SU-DHL-6 (cell line): ENCODE measurements at regions not wholly inside any gene's neighbourhood (a gene's known extent, or its start where the extent isn't known, plus 50 kb on each side); places are given as distances from the start of the nearest gene placed in this dataset.

Experiments used
- CTCF ChIP-seq: fragments of 200-600 bp; sonication (generic); IDR thresholded peaks from one replicate; pipeline ENCODE4 v1.5.1; 2017; ENCODE audit warnings: antibody characterized with exemption, mild to moderate bottlenecking, low read length, moderate library complexity; ENCODE audit not compliant: insufficient read depth, poor library complexity, severe bottlenecking
- EZH2phosphoT487 ChIP-seq: fragments of 200-600 bp; sonication (generic), shearing (Covaris generic); conservative IDR thresholded peaks from 2 replicates; pipeline ENCODE4 v1.6.1; 2018; ENCODE audit warnings: mild to moderate bottlenecking, antibody characterized with exemption, low read length, moderate library complexity, mixed read lengths

DNA sequence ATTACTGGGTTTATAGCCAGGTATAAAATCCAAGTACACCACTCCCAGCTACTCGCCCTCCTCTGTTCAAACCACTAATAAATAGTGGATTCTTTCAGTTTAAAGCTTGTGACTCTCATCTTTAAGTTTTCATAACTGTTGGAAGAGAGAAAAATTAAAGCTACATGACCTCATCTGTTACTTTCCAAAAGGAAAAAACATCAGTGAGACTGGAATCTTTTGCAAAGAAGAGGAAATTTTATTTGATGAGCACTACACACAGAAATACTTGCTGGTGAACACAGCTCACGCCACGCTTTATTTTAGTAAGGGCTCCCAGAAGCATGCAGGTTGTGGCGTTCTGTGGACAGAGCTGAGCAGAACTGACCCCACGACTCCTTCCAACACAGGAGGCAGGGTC, 527.0 kb upstream of the MGMT start:
- TF ChIP-seq CTCF = no peak
- no peak for TF ChIP-seq EZH2phosphoT487
